Parathyroid adenoma (tissue), 2 donors: ENCODE measurements at regions not wholly inside any gene's neighbourhood (a gene's known extent, or its start where the extent isn't known, plus 50 kb on each side); places are given as distances from the start of the nearest gene placed in this dataset.
"Not testable (repeated sequence)": the region's sequence is repeated elsewhere in the genome, so short reads cannot be mapped to it uniquely, and the experiment has no call there.

Experiments used
- H2AFZ ChIP-seq: fragments of 300-600 bp; sonication (generic); one replicate; pipeline ENCODE4 v1.7.0; 2017; ENCODE audit warnings: antibody characterized with exemption, mild to moderate bottlenecking
- H3K27ac ChIP-seq: fragments of 300-600 bp; sonication (generic); one replicate; pipeline ENCODE4 v1.7.0; 2017
- H3K27me3 ChIP-seq: fragments of 300-600 bp; sonication (generic); one replicate; pipeline ENCODE4 v1.7.0; 2017; ENCODE audit warnings: low read length; ENCODE audit not compliant: control insufficient read depth, insufficient read depth
- H3K36me3 ChIP-seq: fragments of 300-600 bp; sonication (generic); one replicate; pipeline ENCODE4 v1.7.0; 2017; ENCODE audit warnings: low read length; ENCODE audit not compliant: control insufficient read depth, insufficient read depth
- H3K4me1 ChIP-seq: fragments of 300-600 bp; sonication (generic); one replicate; pipeline ENCODE4 v1.7.0; 2017; ENCODE audit warnings: control low read depth
- H3K4me2 ChIP-seq: fragments of 300-600 bp; sonication (generic); one replicate; pipeline ENCODE4 v1.7.0; 2017; ENCODE audit warnings: low read length
- H3K4me3 ChIP-seq: fragments of 300-600 bp; sonication (generic); one replicate; pipeline ENCODE4 v1.7.0; 2017; ENCODE audit warnings: low read depth, low read length
- H3K79me2 ChIP-seq: fragments of 300-600 bp; sonication (generic); one replicate; pipeline ENCODE4 v1.7.0; 2017; ENCODE audit warnings: control low read depth
- H3K9ac ChIP-seq: fragments of 300-600 bp; sonication (generic); one replicate; pipeline ENCODE4 v1.7.0; 2017; ENCODE audit warnings: mild to moderate bottlenecking
- H3K9me3 ChIP-seq: fragments of 300-600 bp; sonication (generic); one replicate; pipeline ENCODE4 v1.7.0; 2017; ENCODE audit warnings: low read length; ENCODE audit not compliant: control insufficient read depth
- CTCF ChIP-seq: fragments of 300-600 bp; sonication (generic); IDR thresholded peaks from one replicate; pipeline ENCODE4 v1.7.0; 2017; ENCODE audit warnings: antibody characterized with exemption, mild to moderate bottlenecking
- donor health status: primary hyperparathyroidism.

GRCh38 chr4:96407738-96408463 lies 568.0 kb downstream of the PDHA2 start:
- Histone ChIP-seq H3K27me3 (no peaks in the 10 kb centered on the region), H2AFZ (no peak overlapping the region), H3K9me3 (no peaks in the 10 kb centered on the region), H3K4me1 (no peaks in the 10 kb centered on the region), H3K4me2 (no peak overlapping the region), H3K4me3 (no peak overlapping the region), H3K9ac (no peak overlapping the region), H3K27ac (no peak overlapping the region), H3K36me3 (no peaks in the 10 kb centered on the region), H3K79me2 (no peaks in the 10 kb centered on the region)
- no peak for TF ChIP-seq CTCF

- H3K27ac ChIP-seq, H3K27me3 ChIP-seq, H3K36me3 ChIP-seq, H3K4me3 ChIP-seq, H3K4me1 ChIP-seq, H3K79me2 ChIP-seq, H3K4me2 ChIP-seq, H3K9ac ChIP-seq, H3K9me3 ChIP-seq, H2AFZ ChIP-seq: not testable (repeated sequence)
Measured at GRCh38 chr4:96414853-96415252, 575.0 kb downstream of the PDHA2 start.

- Histone ChIP-seq H3K27ac (no peak overlapping the region), H3K4me1 (no peaks in the 10 kb centered on the region), H3K79me2 (no peaks in the 10 kb centered on the region), H2AFZ (no peak overlapping the region), H3K9me3 (no peaks in the 10 kb centered on the region), H3K4me2 (no peak overlapping the region), H3K36me3 (no peaks in the 10 kb centered on the region), H3K27me3 (no peaks in the 10 kb centered on the region), H3K9ac (no peak overlapping the region), H3K4me3 (no peak overlapping the region)
- TF ChIP-seq CTCF, result no peak
Measured at GRCh38 chr4:96429657-96430056, 589.8 kb downstream of the PDHA2 start.

- Histone ChIP-seq H3K4me3 (no peak overlapping the region), H3K79me2 (no peaks in the 10 kb centered on the region), H3K9me3 (no peaks in the 10 kb centered on the region), H3K9ac (no peak overlapping the region), H3K27ac (no peak overlapping the region), H2AFZ (no peak overlapping the region), H3K4me2 (no peak overlapping the region), H3K36me3 (no peaks in the 10 kb centered on the region), H3K27me3 (no peaks in the 10 kb centered on the region), H3K4me1 (no peaks in the 10 kb centered on the region)
- TF ChIP-seq CTCF, result no peak
Measured at GRCh38 chr4:96431094-96431493, 591.2 kb downstream of the PDHA2 start.

- H3K79me2 ChIP-seq, result no peaks in the 10 kb centered on the region
- H3K9ac ChIP-seq, result no peak overlapping the region
- no peak overlapping the region for H3K4me2 ChIP-seq
- no peak overlapping the region for H3K4me3 ChIP-seq
- H3K9me3 ChIP-seq, result peaks cover 10% of the 10 kb centered on the region
- no peaks in the 10 kb centered on the region for H3K36me3 ChIP-seq
- no peak for TF ChIP-seq CTCF
- no peak overlapping the region for H2AFZ ChIP-seq
- H3K4me1 ChIP-seq, result no peaks in the 10 kb centered on the region
- no peaks in the 10 kb centered on the region for H3K27me3 ChIP-seq
- H3K27ac ChIP-seq, result no peak overlapping the region
Measured at GRCh38 chr4:96448315-96448872, 608.5 kb downstream of the PDHA2 start.
